ENCODE measurements at regions not wholly inside any gene's neighbourhood (a gene's known extent, or its start where the extent isn't known, plus 50 kb on each side); places are given as distances from the start of the nearest gene placed in this dataset.

GRCh38 chr5:155996123-155996522 is 330.8 kb upstream of the SGCD start:
- H3K4me3 ChIP-seq (replicated peaks in 1 of 3): no peak overlapping the region
- no peak for DNase-seq
- TF ChIP-seq POLR2A (IDR thresholded peaks at IDR 0.05): no peak
- TF ChIP-seq CTCF (IDR thresholded peaks at IDR 0.05): no peak
- no peaks in the 10 kb centered on the region for H3K4me1 ChIP-seq
- no peaks in the 10 kb centered on the region for H3K27me3 ChIP-seq
- intact Hi-C loops (cut with DNase I): no loop called here
- H3K9me3 ChIP-seq: no peaks in the 10 kb centered on the region
- WGBS, 2 donors: 94 to 95% methylated on average over 5 of the region's 5 CpGs
- no peak overlapping the region for H3K27ac ChIP-seq
- H3K36me3 ChIP-seq: no peaks in the 10 kb centered on the region

GRCh38 chr5:155998257-155998656 is 328.7 kb upstream of the SGCD start:
- Histone ChIP-seq H3K27ac (no peak overlapping the region), H3K4me3 (replicated peaks in 1 of 3) (no peak overlapping the region), H3K27me3 (no peaks in the 10 kb centered on the region), H3K4me1 (no peaks in the 10 kb centered on the region), H3K9me3 (no peaks in the 10 kb centered on the region), H3K36me3 (no peaks in the 10 kb centered on the region)
- WGBS, 2 donors: 81 to 91% methylated on average over 2 of the region's 2 CpGs
- no peak for TF ChIP-seq POLR2A (IDR thresholded peaks at IDR 0.05)
- TF ChIP-seq CTCF (IDR thresholded peaks at IDR 0.05): no peak
- intact Hi-C loops (cut with DNase I): no loop called here
- DNase-seq: no peak

GRCh38 chr5:156000115-156000514 is 326.8 kb upstream of the SGCD start:
- Histone ChIP-seq H3K4me1 (no peaks in the 10 kb centered on the region), H3K4me3 (replicated peaks in 1 of 3) (no peak overlapping the region), H3K27ac (no peak overlapping the region), H3K36me3 (no peaks in the 10 kb centered on the region), H3K27me3 (no peaks in the 10 kb centered on the region), H3K9me3 (no peaks in the 10 kb centered on the region)
- intact Hi-C loops (cut with DNase I): no loop called here
- DNase-seq: peak; percentile 52 to 60
- no peak for TF ChIP-seq POLR2A (IDR thresholded peaks at IDR 0.05)
- TF ChIP-seq CTCF (IDR thresholded peaks at IDR 0.05): no peak
- 44 to 59% methylated on average over 1 of the region's 1 CpG for WGBS, 2 donors

GRCh38 chr5:156004754-156005153 is 322.2 kb upstream of the SGCD start:
- intact Hi-C loops (cut with DNase I): no loop called here
- no peak for DNase-seq

GRCh38 chr5:156006026-156006647 is 320.8 kb upstream of the SGCD start:
- Histone ChIP-seq H3K9me3 (no peaks in the 10 kb centered on the region), H3K4me1 (no peaks in the 10 kb centered on the region), H3K27me3 (no peaks in the 10 kb centered on the region), H3K36me3 (no peaks in the 10 kb centered on the region), H3K27ac (no peak overlapping the region), H3K4me3 (replicated peaks in 1 of 3) (no peak overlapping the region)
- intact Hi-C loops (cut with DNase I): no loop called here
- DNase-seq: no peak
- WGBS, 2 donors: 86% methylated on average over 6 of the region's 6 CpGs
- no peak for TF ChIP-seq POLR2A (IDR thresholded peaks at IDR 0.05)
- TF ChIP-seq CTCF (IDR thresholded peaks at IDR 0.05): no peak

More at GRCh38 chr5:156004754-156005153, 322.2 kb upstream of the SGCD start:
- Histone ChIP-seq H3K4me3 (replicated peaks in 1 of 3) (no peak overlapping the region), H3K36me3 (no peaks in the 10 kb centered on the region), H3K27me3 (no peaks in the 10 kb centered on the region), H3K4me1 (no peaks in the 10 kb centered on the region), H3K27ac (no peak overlapping the region), H3K9me3 (no peaks in the 10 kb centered on the region)
- WGBS, 2 donors: 79 to 86% methylated on average over 6 of the region's 6 CpGs
- no peak for TF ChIP-seq CTCF (IDR thresholded peaks at IDR 0.05)
